Gastrocnemius medialis (tissue), 4 donors: ENCODE measurements at regions not wholly inside any gene's neighbourhood (a gene's known extent, or its start where the extent isn't known, plus 50 kb on each side); places are given as distances from the start of the nearest gene placed in this dataset.

ENCODE experiments used
- CTCF ChIP-seq, 5 experiments: fragments of 450-650 bp in 3 of 5; fragments of 200-600 bp in 2 of 5; sonication (generic) in 2 of 5; IDR thresholded peaks in 4 of 5; conservative IDR thresholded peaks in 1 of 5; 1 replicate in 4 of 5; 2 replicates in 1 of 5; pipeline ENCODE4 v1.5.1; 2016 to 2019; ENCODE audit warnings: antibody characterized with exemption in 5 of 5, mild to moderate bottlenecking in 3 of 5, moderate library complexity in 3 of 5
- POLR2A ChIP-seq, 2 donors: fragments of 450-650 bp; IDR thresholded peaks; one replicate each; pipeline ENCODE4 v1.6.1; 2017; ENCODE audit warnings: antibody characterized with exemption in 2 of 2, mild to moderate bottlenecking in 2 of 2, moderate library complexity in 2 of 2

DNA sequence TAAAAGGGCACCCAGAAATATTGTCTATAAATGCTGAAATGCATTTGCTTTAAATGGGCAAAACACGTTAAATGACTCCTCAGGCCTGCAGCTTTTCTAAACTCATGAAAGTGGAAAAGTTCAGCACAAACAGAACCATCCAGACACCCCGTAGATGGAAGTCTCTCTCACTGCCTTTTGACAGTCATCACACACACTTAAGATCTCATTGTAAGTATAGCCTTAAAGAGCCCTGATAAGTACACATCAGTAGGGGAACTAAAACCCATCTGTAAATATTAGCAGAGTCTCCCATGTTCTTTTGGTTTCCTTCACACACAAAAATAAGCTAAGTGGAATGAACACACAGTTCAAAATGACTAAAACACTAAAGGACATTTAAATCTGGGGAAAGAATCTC lies 166.7 kb downstream of the LTN1 start:
- no peak for TF ChIP-seq POLR2A (IDR thresholded peaks at IDR 0.05)
- no peak for TF ChIP-seq CTCF (IDR thresholded peaks at IDR 0.05 in 4 of 5, conservative IDR thresholded peaks at IDR 0.05 in 1 of 5)
